HG02870 (cell line): ENCODE measurements at regions not wholly inside any gene's neighbourhood (a gene's known extent, or its start where the extent isn't known, plus 50 kb on each side); places are given as distances from the start of the nearest gene placed in this dataset.
A peak's percentile ranks its signal among the peaks of the same experiment; 100 is the strongest.
"Not testable (repeated sequence)": the region's sequence is repeated elsewhere in the genome, so short reads cannot be mapped to it uniquely, and the experiment has no call there.

Experiments used
- ATAC-seq: cut with Tn5 transposase; IDR thresholded peaks from one replicate; pipeline ENCODE4 v1.9.1; 2021; ENCODE audit warnings: mild to moderate bottlenecking, moderate library complexity; ENCODE audit not compliant: unreplicated experiment

DNA sequence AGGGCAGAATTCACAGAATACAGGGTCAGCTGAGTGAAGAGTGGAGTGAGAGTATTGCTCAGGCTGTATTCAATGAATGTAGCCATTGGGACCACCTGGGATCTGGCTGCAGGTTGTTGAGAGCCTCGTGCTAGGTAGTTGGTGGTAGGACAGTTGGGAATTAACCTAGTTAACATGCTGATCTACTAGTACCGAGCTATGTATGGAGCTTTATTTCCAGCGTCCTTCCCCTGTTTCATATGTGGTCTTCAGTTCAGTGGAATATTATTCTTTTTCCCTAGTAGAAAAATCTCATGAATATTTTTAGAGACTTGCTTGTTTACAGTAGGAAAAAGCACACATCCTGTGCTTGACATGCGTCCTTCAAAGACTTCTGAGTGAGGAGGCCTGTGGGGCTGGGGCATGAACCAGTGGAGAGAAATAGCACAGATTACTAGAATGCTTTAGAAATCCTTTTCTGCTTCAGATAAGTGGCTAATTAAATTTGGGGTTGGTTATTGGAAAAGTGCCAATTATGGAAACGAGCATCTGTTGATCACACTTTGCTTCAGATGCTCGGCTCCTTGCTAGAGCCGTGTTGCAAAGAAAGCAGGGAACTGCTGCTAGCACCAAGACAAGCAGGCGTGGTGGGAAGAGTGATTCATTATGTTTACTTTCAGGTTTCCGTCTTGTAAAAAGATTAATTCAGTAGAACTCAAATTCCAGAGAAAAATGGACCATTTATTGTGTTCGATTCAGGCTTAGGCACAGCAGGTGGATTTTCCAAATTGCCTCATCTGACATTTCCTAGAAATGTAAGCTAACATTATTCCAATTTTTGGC lies 53.6 kb downstream of the ARF6 start:
- no peak for ATAC-seq

DNA sequence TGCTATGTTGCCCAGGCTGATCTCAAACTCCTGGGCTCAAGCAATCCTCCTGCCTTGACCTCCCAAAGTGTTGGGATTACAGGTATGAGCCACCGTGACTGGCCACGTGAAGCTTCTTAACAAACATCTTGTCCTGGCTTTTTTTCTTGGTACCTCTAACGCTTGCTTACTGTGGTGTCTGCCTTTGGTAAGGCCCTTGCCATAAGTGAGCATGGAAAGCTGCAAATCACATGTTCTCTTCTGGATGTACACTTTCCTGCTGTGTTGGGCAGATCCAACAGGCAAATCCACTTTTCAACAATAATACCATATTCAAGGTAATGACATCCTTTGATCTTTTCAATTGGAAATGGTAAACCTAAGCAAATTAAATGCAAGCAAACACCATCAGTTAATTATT lies 54.6 kb downstream of the ARF6 start:
- ATAC-seq: no peak

GRCh38 chr14:49950275-49951228 lies 57.7 kb downstream of the ARF6 start:
- ATAC-seq: no peak

GRCh38 chr14:49951229-49951607 lies 58.3 kb downstream of the ARF6 start:
- no peak for ATAC-seq

DNA sequence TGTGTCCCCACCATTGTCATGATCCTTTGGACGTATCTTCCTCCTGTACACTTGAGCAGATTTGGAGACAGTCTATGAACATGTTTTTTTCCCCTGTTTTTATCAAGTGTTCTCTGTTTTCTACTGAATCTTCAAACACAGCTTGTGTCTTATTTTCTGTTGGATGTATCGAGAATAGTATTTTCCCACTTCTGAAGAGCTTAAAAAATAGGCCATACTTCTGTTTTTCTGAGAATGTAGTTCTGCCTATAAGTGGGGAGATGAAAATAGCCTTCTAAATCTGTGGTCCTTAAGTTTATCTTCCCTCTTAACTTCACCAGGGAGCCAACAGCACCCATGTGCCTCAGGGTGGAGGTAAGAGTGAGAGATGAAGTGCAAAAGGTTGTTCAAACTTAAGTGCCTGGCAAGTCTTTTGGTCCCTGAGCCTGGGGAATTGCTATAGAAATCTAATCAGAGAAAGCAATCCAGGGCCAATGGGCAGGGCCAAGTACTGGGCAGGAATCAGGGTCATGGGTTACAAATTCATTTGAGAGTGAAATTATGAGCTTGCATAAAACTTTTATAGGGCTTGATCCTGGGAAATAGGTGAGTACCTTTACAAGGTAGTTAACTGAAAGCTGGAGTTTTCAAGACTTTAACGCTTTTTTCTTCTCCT lies 58.9 kb downstream of the ARF6 start:
- no peak for ATAC-seq

- ATAC-seq: no peak
Measured at GRCh38 chr14:49953196-49953595, 60.3 kb downstream of the ARF6 start.

DNA sequence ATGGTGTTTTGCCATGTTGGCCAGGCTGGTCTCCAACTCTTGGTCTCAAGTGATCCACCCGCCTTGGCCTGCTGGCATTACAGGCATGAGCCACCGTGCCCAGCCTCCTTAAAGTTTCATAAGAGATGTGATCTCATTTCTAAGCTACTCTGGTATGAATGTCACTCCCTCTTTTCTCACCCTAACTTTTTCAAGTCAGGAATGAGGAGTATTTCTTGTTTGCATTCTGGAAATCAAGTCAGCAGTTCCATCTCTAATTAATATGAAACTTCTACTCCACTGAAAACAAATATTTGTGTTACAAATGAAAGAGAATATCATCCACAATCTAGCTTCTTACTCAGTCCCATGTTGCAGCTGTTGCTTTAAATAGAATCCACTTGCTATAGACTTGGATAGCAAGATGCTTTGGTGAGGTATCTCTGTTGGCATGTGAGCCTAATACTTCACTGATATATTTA lies 61.3 kb downstream of the ARF6 start:
- no peak for ATAC-seq

GRCh38 chr14:49955024-49955423 lies 62.1 kb downstream of the ARF6 start:
- ATAC-seq: no peak

DNA sequence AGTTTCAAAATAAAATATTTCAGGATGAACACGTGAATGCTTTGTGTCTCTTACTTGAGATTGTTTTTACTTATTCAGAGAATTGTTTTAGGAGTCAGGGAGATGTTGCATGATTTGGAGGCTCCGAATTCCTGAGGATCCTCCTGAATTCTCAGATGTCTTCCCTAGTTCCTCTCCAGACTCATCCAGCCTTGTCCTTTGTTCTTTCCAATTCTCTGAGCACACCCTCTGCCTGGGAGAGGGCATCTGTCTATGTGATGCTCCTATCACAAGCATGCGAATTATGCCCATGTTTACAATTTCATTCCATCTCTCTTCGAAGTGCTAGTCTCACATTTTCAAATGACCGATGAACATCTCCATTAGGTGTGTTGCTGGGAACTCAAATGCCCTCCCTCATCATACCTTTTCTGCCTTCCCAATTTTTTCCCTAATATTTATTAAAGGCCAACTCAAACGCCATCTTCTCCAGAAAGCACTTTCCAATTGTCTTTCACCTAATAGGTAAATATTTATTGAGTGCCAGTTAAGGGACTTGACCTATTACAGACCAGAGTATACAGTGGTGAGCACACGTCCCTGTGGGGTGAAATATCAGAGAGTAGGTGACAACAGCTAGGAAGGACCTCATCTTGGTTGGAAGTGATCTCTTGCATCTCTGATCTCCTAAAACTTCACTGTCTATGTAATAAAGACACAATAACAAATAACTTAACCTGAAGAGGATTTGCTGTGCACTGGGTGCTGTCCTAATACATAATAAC lies 64.4 kb downstream of the ARF6 start:
- ATAC-seq: no peak

DNA sequence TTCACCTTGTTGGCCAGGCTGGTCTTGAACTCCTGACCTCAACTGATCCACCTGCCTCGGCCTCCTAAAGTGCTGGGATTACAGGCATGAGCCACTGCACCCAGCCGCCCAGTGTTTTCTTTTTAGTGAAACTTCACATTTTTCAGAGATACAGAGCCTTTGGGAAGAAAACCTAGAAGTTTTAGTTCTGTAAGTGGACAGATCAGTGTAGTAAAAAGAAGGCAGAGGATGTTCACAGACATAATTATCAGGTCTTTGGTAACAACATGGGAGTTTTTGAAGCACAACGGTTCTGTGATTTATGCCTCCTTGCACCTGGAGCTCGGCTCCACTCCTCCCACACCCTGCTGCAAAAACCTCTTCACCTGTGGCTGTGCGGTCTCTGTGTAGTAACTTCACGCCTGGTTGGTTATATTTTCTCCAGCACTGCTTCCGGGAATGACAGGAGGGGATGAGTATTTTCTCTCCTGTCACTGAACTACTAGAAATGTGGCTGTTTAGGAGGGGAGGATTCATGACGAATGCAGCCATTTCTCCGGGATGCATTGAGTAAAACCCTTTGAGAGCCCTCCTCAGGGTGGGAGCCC lies 67.0 kb downstream of the ARF6 start:
- ATAC-seq: peak; percentile 48

DNA sequence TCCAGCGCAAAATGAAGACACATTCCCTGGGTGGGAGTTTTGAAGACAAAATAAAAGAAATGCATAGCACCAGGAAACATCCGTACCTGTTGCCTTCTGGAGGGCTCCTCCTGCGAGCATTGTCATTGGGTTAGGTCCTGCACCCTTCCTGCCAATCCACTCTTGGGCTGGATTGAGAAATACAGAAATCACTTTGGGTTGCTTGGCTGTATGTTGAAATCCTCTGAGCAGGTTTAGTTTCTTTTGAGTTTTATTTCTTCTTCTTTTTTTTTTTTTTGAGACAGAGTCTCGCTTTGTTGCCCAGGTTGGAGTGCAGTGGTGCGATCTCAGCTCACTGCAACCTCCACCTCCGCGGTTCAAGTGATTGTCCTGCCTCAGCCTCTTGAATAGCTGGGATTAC lies 67.6 kb downstream of the ARF6 start:
- ATAC-seq: no peak

DNA sequence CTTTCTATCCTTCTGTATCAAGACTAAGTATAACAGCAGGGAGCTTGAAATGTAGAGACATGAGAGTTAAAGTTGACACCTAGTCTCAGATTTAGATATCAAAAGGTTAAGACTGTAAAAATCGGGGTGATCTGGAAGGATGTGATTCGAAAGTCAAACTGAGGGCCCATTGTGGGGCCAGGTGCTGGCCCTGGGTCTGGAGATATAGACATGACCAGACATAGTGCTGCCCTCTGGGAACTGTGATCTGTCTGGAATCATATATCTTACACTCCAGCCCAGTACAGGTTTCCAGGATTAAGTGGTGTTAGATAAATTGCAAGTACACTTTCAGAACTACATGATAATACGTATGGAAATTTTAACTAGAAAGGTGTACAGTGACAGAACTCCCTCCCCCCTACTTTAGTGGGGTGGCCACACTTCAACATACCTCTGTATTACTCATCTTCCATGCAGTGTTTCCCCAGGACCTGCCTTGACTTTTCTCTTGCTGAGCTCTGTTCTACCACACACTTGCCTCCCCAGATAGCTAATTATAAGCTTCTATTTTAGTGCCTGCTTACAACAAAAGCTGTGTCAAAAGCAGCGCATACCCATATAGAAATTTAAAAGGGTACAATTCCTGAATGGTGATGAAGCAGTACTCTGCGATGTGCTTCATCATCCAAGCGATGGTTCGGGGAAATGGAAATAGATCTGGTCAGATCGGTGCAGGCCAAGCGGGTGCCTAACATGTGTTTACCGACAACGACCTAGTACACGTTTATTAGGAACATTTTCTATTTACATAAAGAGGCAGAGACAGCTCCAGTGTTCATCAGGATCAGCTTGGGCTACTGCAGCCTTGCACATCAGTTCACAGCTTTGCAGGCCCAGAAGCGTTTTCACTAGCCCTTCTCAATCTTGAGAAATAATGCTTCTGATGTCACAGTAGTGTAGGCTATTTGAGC lies 68.7 kb downstream of the ARF6 start:
- ATAC-seq: peak; percentile 57

- peak; percentile 42 for ATAC-seq
Measured at GRCh38 chr14:49962621-49963020, 69.7 kb downstream of the ARF6 start.

GRCh38 chr14:49965068-49965651 lies 72.3 kb downstream of the ARF6 start:
- ATAC-seq: not testable (repeated sequence)

DNA sequence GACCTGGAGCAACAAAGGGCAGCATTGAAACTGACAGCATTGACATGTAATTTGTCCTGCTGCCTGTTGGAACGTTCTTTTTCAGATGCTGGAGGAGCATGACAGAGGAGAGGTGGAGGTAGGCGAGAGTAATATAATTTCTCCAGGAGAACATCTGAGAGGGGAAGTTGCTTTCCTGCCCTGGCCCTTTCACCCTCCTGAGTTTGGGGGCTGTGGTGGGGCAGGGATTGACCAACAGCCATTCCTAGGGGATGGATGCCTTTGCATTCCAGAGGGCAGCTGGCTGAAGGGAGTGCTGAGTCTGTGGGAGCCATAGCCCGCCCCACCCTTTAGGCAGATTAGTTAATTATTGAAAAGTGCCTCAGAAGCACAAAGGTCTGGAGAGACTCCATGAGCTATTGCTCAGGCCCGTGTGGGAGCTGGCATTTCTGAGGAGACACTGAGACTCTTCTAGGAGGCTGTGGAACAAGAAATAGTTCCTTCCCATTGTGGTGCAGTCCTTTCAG lies 73.5 kb downstream of the ARF6 start:
- no peak for ATAC-seq

DNA sequence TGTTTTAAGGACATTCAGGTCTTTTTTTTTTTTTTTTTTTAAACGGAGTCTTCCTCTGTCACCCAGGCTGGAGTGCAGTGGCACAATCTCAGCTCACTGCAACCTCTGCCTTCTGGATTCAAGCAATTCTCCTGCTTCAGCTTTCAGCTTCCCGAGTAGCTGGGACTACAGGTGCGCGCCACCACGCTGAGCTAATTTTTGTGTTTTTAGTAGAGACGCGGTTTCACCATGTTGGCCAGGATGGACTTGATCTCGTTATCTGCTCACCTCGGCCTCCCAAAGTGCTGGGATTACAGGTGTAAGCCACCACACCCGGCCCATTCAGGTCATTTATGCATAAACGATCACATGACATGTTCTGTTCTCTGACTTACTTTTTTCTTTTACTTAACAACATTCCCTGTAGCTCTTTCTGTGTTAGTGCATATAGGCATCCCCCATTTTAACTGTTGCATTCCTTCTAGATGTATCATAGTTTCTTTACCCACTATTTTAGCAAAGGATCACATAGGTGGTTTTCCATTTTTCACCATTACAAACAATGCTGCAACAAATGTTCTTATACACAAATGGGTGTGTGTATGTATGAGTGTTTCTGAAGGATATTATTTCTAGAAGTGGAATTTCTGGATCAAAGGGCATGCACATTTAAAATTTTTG lies 74.2 kb downstream of the ARF6 start:
- ATAC-seq: no peak

GRCh38 chr14:49969961-49970360 lies 77.1 kb downstream of the ARF6 start:
- no peak for ATAC-seq
